ENCODE measurements at regions not wholly inside any gene's neighbourhood (a gene's known extent, or its start where the extent isn't known, plus 50 kb on each side); places are given as distances from the start of the nearest gene placed in this dataset.
"Not testable (repeated sequence)": the region's sequence is repeated elsewhere in the genome, so short reads cannot be mapped to it uniquely, and the experiment has no call there.

- Mint-ChIP-seq H3K9me3 (peaks cover 29% of the 10 kb centered on the region), H3K36me3 (ENCODE audit: low read depth) (peaks cover 24% of the 10 kb centered on the region), H3K27ac (peak overlapping the region; percentile 84), H3K27me3 (no peaks in the 10 kb centered on the region), H3K4me1 (peaks cover 60% of the 10 kb centered on the region), H3K4me3 (no peak overlapping the region)
- no peak for DNase-seq
- intact Hi-C loops (cut with micrococcal nuclease) = no loop called here
These were observed 460.2 kb upstream of the C16orf82 start for GRCh38 chr16:26606381-26607150.

DNA sequence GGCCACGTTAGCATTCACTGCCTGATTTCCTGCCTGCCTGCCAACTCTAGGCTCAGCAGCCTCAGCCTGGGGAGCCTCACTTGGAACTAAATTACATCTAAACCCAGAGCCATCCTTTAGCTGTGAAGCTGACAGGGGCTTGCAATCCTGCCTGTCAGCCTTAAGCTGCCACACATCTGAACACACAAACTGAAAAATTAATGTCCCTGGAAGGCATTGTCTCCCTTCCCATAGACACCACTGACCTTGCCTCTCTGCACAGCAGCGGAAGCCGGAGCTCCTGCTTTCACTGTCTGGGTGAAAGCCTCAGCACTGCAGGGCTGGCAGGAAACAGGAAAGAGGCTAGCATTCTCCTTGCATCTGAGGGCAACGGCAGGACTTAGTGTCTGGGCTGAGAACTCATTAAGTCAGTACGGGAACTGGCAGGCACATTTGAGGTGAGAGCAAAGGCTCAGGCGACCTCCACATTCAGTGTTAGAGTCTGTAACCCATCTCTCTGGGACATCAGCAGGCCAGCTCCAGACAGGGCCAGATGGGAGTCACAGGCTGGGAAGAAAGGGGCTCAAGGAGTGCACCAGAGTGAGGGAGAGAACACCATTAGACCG is 452.4 kb upstream of the C16orf82 start:
- Mint-ChIP-seq H3K27ac (peak overlapping the region; percentile 92), H3K4me1 (peaks cover 41% of the 10 kb centered on the region), H3K36me3 (ENCODE audit: low read depth) (peaks cover 33% of the 10 kb centered on the region), H3K27me3 (peaks cover 5% of the 10 kb centered on the region), H3K9me3 (peaks cover 29% of the 10 kb centered on the region), H3K4me3 (peak overlapping the region; percentile 83)
- intact Hi-C loops (cut with micrococcal nuclease) = no loop called here
- DNase-seq = peak; percentile 82

DNA sequence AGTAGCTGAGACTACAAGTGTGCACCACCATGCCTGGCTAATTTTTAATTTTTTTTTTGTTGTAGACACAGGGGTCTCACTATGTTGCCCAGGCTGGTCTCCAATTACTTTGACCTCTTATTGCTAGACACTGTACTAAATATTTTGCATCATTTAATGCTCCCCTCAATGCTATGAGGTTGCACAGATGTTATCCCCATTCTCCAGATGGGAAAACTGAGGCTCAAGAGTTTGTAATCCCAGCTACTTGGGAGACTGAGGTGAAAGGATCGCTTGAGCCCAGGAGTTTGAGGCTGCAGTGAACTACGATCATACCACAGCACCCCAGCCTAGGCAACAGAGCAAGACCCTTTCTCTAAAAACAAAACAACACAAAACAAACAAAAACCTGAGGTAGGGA is 443.3 kb upstream of the C16orf82 start:
- Mint-ChIP-seq H3K9me3 (peaks cover 41% of the 10 kb centered on the region), H3K27ac (no peak overlapping the region), H3K4me1 (peaks cover 24% of the 10 kb centered on the region), H3K4me3 (no peak overlapping the region), H3K36me3 (ENCODE audit: low read depth) (peaks cover 62% of the 10 kb centered on the region), H3K27me3 (peaks cover 3% of the 10 kb centered on the region)
- intact Hi-C loops (cut with micrococcal nuclease) = no loop called here
- no peak for DNase-seq

- Mint-ChIP-seq H3K9me3 (peaks cover 42% of the 10 kb centered on the region), H3K27ac (no peak overlapping the region), H3K27me3 (no peaks in the 10 kb centered on the region), H3K4me1 (peaks cover 10% of the 10 kb centered on the region), H3K36me3 (ENCODE audit: low read depth) (peaks cover 48% of the 10 kb centered on the region), H3K4me3 (no peak overlapping the region)
- DNase-seq = no peak
- intact Hi-C loops (cut with micrococcal nuclease) = no loop called here
These were observed 438.8 kb upstream of the C16orf82 start for GRCh38 chr16:26627958-26628357.

- H3K27ac Mint-ChIP-seq; intact Hi-C loops (cut with micrococcal nuclease); H3K4me3 Mint-ChIP-seq; DNase-seq; H3K4me1 Mint-ChIP-seq; H3K27me3 Mint-ChIP-seq: not testable (repeated sequence)
- Mint-ChIP-seq H3K9me3 (peaks cover 49% of the 10 kb centered on the region), H3K36me3 (ENCODE audit: low read depth) (peaks cover 46% of the 10 kb centered on the region)
These were observed 435.4 kb upstream of the C16orf82 start for GRCh38 chr16:26631365-26631764.

GRCh38 chr16:26642047-26642664 is 424.6 kb upstream of the C16orf82 start:
- peak; percentile 64 for DNase-seq
- Mint-ChIP-seq H3K4me1 (peaks cover 47% of the 10 kb centered on the region), H3K27me3 (no peaks in the 10 kb centered on the region), H3K27ac (no peak overlapping the region), H3K4me3 (no peak overlapping the region), H3K36me3 (ENCODE audit: low read depth) (peaks cover 8% of the 10 kb centered on the region), H3K9me3 (peaks cover 8% of the 10 kb centered on the region)
- intact Hi-C loops (cut with micrococcal nuclease) = loop anchor here (10.0 kb wide), 2 partner anchors 47 to 147 kb away; no protein-coding TSS in a partner anchor

- no peak for DNase-seq
- Mint-ChIP-seq H3K9me3 (peaks cover 8% of the 10 kb centered on the region), H3K36me3 (ENCODE audit: low read depth) (peaks cover 8% of the 10 kb centered on the region), H3K27ac (peak overlapping the region; percentile 14), H3K27me3 (no peaks in the 10 kb centered on the region), H3K4me3 (peak overlapping the region; percentile 15), H3K4me1 (peaks cover 50% of the 10 kb centered on the region)
- intact Hi-C loops (cut with micrococcal nuclease) = loop anchor here (10.0 kb wide), 2 partner anchors 49 to 149 kb away; no protein-coding TSS in a partner anchor
These were observed 423.2 kb upstream of the C16orf82 start for GRCh38 chr16:26643519-26643918.

DNA sequence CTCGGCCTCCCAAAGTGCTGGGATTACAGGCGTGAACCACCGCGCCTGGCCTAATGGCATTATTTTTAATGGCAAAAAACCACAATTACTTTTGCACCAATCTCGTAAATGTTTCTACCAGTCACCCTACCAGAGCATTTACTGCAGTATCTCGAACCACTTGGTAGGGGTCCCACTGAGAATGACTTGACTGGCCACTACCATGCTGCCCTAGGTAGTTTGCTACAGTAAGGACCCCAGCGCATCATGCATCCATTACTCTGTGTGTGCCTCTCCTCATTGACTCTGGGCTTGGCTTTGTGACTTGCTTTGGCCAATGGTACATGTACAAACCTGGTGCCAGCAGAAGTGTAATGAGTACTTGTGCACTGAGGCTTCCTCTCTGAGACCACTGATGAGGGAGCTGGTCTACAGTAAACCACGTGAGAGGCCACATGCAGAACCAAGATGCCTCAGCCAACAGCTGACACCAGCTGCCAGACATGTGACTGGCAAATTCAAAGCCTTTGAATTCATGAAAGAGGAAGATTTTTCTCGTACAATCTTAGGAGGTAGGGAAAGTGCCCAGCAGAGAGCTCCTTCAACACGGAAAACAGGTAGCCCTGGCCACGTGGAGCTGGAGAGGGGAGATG is 421.7 kb upstream of the C16orf82 start:
- peaks cover 6% of the 10 kb centered on the region for H3K36me3 Mint-ChIP-seq (ENCODE audit: low read depth)
- intact Hi-C loops (cut with micrococcal nuclease) = loop anchor here (10.0 kb wide), 2 partner anchors 50 to 150 kb away; no protein-coding TSS in a partner anchor
- H3K27ac Mint-ChIP-seq = peak overlapping the region; percentile 64
- H3K9me3 Mint-ChIP-seq = peaks cover 3% of the 10 kb centered on the region
- H3K4me1 Mint-ChIP-seq = peaks cover 52% of the 10 kb centered on the region
- peak; percentile 74 for DNase-seq
- peak overlapping the region; percentile 41 for H3K4me3 Mint-ChIP-seq
- H3K27me3 Mint-ChIP-seq = no peaks in the 10 kb centered on the region

DNA sequence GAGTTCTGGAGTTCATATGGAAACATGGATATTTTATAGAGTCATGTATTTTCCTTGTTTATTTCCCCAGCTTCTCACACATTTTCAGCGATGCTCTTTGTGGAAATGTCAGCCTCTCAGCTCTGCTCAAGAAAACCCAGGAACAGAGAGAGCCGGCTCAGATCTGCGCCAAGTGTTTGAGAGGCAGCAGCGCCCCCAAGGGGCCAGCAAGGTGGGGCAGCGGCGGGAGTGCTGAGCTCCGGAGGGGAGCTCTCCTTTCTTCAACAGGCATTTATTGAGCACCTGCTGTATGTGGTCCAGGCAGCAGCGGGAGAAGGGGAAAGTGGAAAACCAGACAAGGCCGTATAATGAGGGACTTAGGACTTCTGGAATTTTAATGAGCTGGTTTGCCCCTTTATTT is 421.1 kb upstream of the C16orf82 start:
- intact Hi-C loops (cut with micrococcal nuclease) = loop anchor here (10.0 kb wide), 2 partner anchors 51 to 151 kb away; no protein-coding TSS in a partner anchor
- H3K27ac Mint-ChIP-seq = peak overlapping the region; percentile 55
- H3K4me3 Mint-ChIP-seq = peak overlapping the region; percentile 42
- H3K27me3 Mint-ChIP-seq = no peaks in the 10 kb centered on the region
- DNase-seq = peak; percentile 90
- peaks cover 3% of the 10 kb centered on the region for H3K36me3 Mint-ChIP-seq (ENCODE audit: low read depth)
- no peaks in the 10 kb centered on the region for H3K9me3 Mint-ChIP-seq
- H3K4me1 Mint-ChIP-seq = peaks cover 50% of the 10 kb centered on the region

- no peak overlapping the region for H3K27ac Mint-ChIP-seq
- peaks cover 13% of the 10 kb centered on the region for H3K9me3 Mint-ChIP-seq
- intact Hi-C loops (cut with micrococcal nuclease) = loop anchor here (10.0 kb wide), 2 partner anchors 53 to 153 kb away; no protein-coding TSS in a partner anchor
- H3K27me3 Mint-ChIP-seq = no peaks in the 10 kb centered on the region
- H3K36me3 Mint-ChIP-seq (ENCODE audit: low read depth) = peaks cover 3% of the 10 kb centered on the region
- peaks cover 43% of the 10 kb centered on the region for H3K4me1 Mint-ChIP-seq
- DNase-seq = no peak
- no peak overlapping the region for H3K4me3 Mint-ChIP-seq
These were observed 418.9 kb upstream of the C16orf82 start for GRCh38 chr16:26647870-26648269.

GRCh38 chr16:26648851-26649250 is 417.9 kb upstream of the C16orf82 start:
- H3K9me3 Mint-ChIP-seq = peaks cover 13% of the 10 kb centered on the region
- no peak overlapping the region for H3K27ac Mint-ChIP-seq
- H3K36me3 Mint-ChIP-seq (ENCODE audit: low read depth) = no peaks in the 10 kb centered on the region
- H3K4me1 Mint-ChIP-seq = peaks cover 34% of the 10 kb centered on the region
- intact Hi-C loops (cut with micrococcal nuclease) = loop anchor here (10.0 kb wide), 2 partner anchors 54 to 154 kb away; no protein-coding TSS in a partner anchor
- H3K27me3 Mint-ChIP-seq = no peaks in the 10 kb centered on the region
- no peak for DNase-seq
- no peak overlapping the region for H3K4me3 Mint-ChIP-seq

- Mint-ChIP-seq H3K4me3 (no peak overlapping the region), H3K36me3 (ENCODE audit: low read depth) (no peaks in the 10 kb centered on the region), H3K9me3 (peaks cover 13% of the 10 kb centered on the region), H3K27ac (no peak overlapping the region), H3K4me1 (peaks cover 29% of the 10 kb centered on the region), H3K27me3 (peaks cover under 1% of the 10 kb centered on the region)
- no peak for DNase-seq
- intact Hi-C loops (cut with micrococcal nuclease) = loop anchor here (10.0 kb wide), 2 partner anchors 55 to 155 kb away; no protein-coding TSS in a partner anchor
These were observed 417.2 kb upstream of the C16orf82 start for GRCh38 chr16:26649381-26650045.

DNA sequence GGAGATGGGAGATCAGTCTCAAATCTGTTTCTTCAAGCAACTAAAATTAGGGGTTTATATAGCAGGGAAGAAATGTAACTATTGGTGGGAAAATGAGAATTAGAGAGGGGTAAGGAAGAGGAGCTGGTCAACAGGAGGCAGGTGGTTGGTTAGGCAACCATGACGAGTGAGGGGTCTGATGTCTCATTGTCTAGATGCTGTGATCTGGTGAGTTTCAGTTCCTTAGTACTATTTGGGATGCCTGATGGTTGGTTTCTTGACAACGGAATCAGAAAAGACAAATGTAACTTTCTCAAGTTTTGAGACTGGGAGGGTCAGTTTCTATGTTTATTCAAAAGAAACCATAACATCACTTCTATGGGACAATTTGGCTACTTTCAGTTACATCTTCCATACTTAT is 415.3 kb upstream of the C16orf82 start:
- H3K27ac Mint-ChIP-seq = no peak overlapping the region
- intact Hi-C loops (cut with micrococcal nuclease) = no loop called here
- no peak for DNase-seq
- peaks cover 15% of the 10 kb centered on the region for H3K4me1 Mint-ChIP-seq
- H3K9me3 Mint-ChIP-seq = peaks cover 13% of the 10 kb centered on the region
- H3K27me3 Mint-ChIP-seq = peaks cover 16% of the 10 kb centered on the region
- no peak overlapping the region for H3K4me3 Mint-ChIP-seq
- H3K36me3 Mint-ChIP-seq (ENCODE audit: low read depth) = no peaks in the 10 kb centered on the region

Measured in activated CD4-positive, alpha-beta T cell treated with anti-CD3 and anti-CD28 coated beads, Interleukin-2, amount 10 ng/mL, durations not matched to agents 24 days and 14 days (primary cell).